Osteocyte (in vitro differentiated cells): ENCODE measurements at regions not wholly inside any gene's neighbourhood (a gene's known extent, or its start where the extent isn't known, plus 50 kb on each side); places are given as distances from the start of the nearest gene placed in this dataset.

ENCODE experiments used
- DNase-seq: peaks from one replicate; pipeline ENCODE4 v3.0.0; 2021; ENCODE audit warnings: mixed read lengths; ENCODE audit not compliant: unreplicated experiment; ENCODE audit errors: extremely low spot score
- H3K27ac Mint-ChIP-seq: one replicate; pipeline ENCODE4 v1.8.0; 2021; ENCODE audit warnings: mild to moderate bottlenecking, mixed read lengths; ENCODE audit not compliant: unreplicated experiment
- H3K27me3 Mint-ChIP-seq: one replicate; pipeline ENCODE4 v1.8.0; 2021; ENCODE audit warnings: mixed read lengths; ENCODE audit not compliant: unreplicated experiment
- H3K36me3 Mint-ChIP-seq: one replicate; pipeline ENCODE4 v1.8.0; 2021; ENCODE audit warnings: mixed read lengths; ENCODE audit not compliant: unreplicated experiment
- H3K4me1 Mint-ChIP-seq: one replicate; pipeline ENCODE4 v1.8.0; 2021; ENCODE audit warnings: mixed read lengths; ENCODE audit not compliant: unreplicated experiment
- H3K4me3 Mint-ChIP-seq: one replicate; pipeline ENCODE4 v1.8.0; 2021; ENCODE audit warnings: mild to moderate bottlenecking, moderate library complexity, mixed read lengths; ENCODE audit not compliant: unreplicated experiment
- H3K9me3 Mint-ChIP-seq: one replicate; pipeline ENCODE4 v1.8.0; 2021; ENCODE audit warnings: mixed read lengths; ENCODE audit not compliant: unreplicated experiment
- CTCF ChIP-seq: fragments of 200-600 bp; sonication (generic); IDR thresholded peaks from 2 replicates; pipeline ENCODE4 v1.5.0; 2021; ENCODE audit warnings: antibody characterized with exemption, mild to moderate bottlenecking, moderate library complexity

- TF ChIP-seq CTCF = no peak
- no peak overlapping the region for H3K27ac Mint-ChIP-seq
- H3K27me3 Mint-ChIP-seq = peaks cover 3% of the 10 kb centered on the region
- no peak for DNase-seq
- H3K36me3 Mint-ChIP-seq = no peaks in the 10 kb centered on the region
- H3K4me3 Mint-ChIP-seq = no peak overlapping the region
- no peaks in the 10 kb centered on the region for H3K4me1 Mint-ChIP-seq
- H3K9me3 Mint-ChIP-seq = no peaks in the 10 kb centered on the region
Measured at GRCh38 chr13:87198371-87198770, 472.8 kb upstream of the SLITRK5 start.

GRCh38 chr13:87206708-87207107, 464.5 kb upstream of the SLITRK5 start:
- DNase-seq = no peak
- H3K27ac Mint-ChIP-seq = no peak overlapping the region
- H3K4me1 Mint-ChIP-seq = no peaks in the 10 kb centered on the region
- H3K9me3 Mint-ChIP-seq = no peaks in the 10 kb centered on the region
- no peak for TF ChIP-seq CTCF
- no peak overlapping the region for H3K4me3 Mint-ChIP-seq
- peaks cover 3% of the 10 kb centered on the region for H3K27me3 Mint-ChIP-seq
- no peaks in the 10 kb centered on the region for H3K36me3 Mint-ChIP-seq

GRCh38 chr13:87207280-87208003, 463.7 kb upstream of the SLITRK5 start:
- H3K9me3 Mint-ChIP-seq = no peaks in the 10 kb centered on the region
- DNase-seq = no peak
- H3K4me1 Mint-ChIP-seq = no peaks in the 10 kb centered on the region
- H3K27me3 Mint-ChIP-seq = no peaks in the 10 kb centered on the region
- H3K4me3 Mint-ChIP-seq = no peak overlapping the region
- H3K27ac Mint-ChIP-seq = no peak overlapping the region
- H3K36me3 Mint-ChIP-seq = no peaks in the 10 kb centered on the region
- no peak for TF ChIP-seq CTCF

- no peaks in the 10 kb centered on the region for H3K4me1 Mint-ChIP-seq
- no peaks in the 10 kb centered on the region for H3K36me3 Mint-ChIP-seq
- H3K27ac Mint-ChIP-seq = no peak overlapping the region
- no peak for TF ChIP-seq CTCF
- H3K4me3 Mint-ChIP-seq = no peak overlapping the region
- H3K27me3 Mint-ChIP-seq = no peaks in the 10 kb centered on the region
- DNase-seq = no peak
- no peaks in the 10 kb centered on the region for H3K9me3 Mint-ChIP-seq
Measured at GRCh38 chr13:87208636-87209035, 462.5 kb upstream of the SLITRK5 start.

- H3K27me3 Mint-ChIP-seq = peaks cover 2% of the 10 kb centered on the region
Measured at GRCh38 chr13:87234981-87235380, 436.2 kb upstream of the SLITRK5 start.

More at GRCh38 chr13:87234981-87235380, 436.2 kb upstream of the SLITRK5 start:
- Mint-ChIP-seq H3K4me1 (no peaks in the 10 kb centered on the region), H3K4me3 (no peak overlapping the region), H3K36me3 (no peaks in the 10 kb centered on the region), H3K27ac (no peak overlapping the region), H3K9me3 (peaks cover 8% of the 10 kb centered on the region)
- no peak for TF ChIP-seq CTCF
- no peak for DNase-seq
